ENCODE measurements at regions not wholly inside any gene's neighbourhood (a gene's known extent, or its start where the extent isn't known, plus 50 kb on each side); places are given as distances from the start of the nearest gene placed in this dataset.
"Not testable (repeated sequence)": the region's sequence is repeated elsewhere in the genome, so short reads cannot be mapped to it uniquely, and the experiment has no call there.

DNA sequence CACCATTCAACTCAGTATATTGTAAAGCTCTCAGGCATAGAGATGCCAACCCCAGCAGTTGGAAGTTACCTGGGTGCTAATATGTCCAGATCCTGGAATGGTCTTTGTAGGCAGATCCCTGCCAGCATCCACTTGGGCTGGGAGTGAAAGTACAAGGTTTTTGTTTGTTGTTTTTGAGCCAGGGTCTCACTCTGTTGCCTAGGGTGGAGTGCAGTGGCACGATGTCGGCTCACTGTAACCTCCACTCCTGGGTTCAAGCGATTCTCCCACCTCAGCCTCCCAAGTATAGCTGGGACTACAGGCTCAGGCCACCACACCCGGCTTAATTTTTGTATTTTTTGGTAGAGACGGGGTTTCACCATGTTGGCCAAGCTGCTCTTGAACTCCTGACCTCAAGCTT is 177.6 kb downstream of the IRF8 start:
- DNase-seq (ENCODE audit: low spot score), result no peak

- DNase-seq (ENCODE audit: low spot score), result no peak
Measured at GRCh38 chr16:86077243-86077940, 178.4 kb downstream of the IRF8 start.

- DNase-seq (ENCODE audit: low spot score), result no peak
Measured at GRCh38 chr16:86078121-86078600, 179.2 kb downstream of the IRF8 start.

- not testable (repeated sequence) for DNase-seq (ENCODE audit: low spot score)
Measured at GRCh38 chr16:86078711-86079110, 179.7 kb downstream of the IRF8 start.

DNA sequence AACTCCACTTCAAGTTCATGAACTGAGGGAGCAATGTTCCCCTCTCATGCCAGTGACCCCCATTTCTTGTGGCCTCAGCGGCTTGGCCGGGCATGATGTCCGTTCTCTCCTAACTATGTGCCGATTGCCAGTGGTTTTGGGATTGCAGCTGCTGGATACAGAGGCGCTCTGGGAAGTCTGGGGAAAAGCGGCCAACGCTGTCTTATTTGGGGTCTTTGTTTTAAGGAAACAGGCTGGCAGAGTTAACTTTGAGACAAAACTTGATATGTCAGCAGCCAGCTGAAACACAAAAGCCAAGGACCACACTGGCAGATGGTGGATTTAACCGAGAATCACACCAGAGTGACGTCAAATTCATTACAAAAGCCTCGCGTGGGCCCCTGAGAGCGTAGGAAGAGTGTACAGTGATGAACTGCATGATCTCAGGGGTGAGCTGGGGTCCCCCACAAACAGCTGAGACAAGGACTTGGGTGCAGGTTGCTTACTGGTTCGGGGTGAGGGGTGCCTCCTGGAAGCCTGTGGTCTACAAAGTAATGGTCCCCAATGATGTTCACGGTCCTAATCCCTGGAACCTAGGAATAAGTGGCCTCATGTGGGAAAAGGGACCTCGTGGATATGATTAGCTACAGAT is 180.4 kb downstream of the IRF8 start:
- DNase-seq (ENCODE audit: low spot score), result no peak

- no peak for DNase-seq (ENCODE audit: low spot score)
Measured at GRCh38 chr16:86080131-86080875, 181.3 kb downstream of the IRF8 start.

GRCh38 chr16:86080982-86081381 is 182.0 kb downstream of the IRF8 start:
- DNase-seq (ENCODE audit: low spot score), result no peak

DNA sequence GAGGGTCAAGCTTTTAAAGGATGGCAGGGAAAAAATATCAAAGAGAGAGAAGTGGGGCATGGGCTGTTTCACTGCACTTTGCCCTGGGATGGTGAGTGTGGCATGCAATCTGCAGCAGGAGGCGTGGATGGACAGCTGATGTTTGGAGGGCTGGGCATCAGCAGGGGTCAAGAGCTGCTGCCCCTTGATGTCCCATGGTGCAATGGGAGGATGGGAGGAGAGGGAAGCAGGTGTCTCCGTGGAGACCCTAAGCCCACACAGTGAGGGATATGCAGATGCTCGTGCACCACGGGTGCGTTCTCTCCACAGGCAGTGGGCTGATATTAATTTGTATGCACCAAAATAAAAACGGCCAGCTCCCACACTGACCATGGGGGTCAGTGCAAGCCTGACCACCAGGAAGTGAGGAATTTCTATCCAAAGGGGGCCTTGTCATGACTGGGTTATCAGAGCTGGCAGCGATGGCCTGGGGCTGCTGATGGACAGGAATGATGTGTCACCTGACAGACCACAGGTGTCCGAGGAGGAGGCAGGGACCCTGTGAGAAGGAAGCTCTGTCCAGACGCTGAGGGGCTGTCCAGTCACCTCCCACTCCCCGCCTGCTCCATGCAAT is 183.6 kb downstream of the IRF8 start:
- DNase-seq (ENCODE audit: low spot score), result no peak

- no peak for DNase-seq (ENCODE audit: low spot score)
Measured at GRCh38 chr16:86083382-86084002, 184.5 kb downstream of the IRF8 start.

GRCh38 chr16:86085161-86085611 is 186.2 kb downstream of the IRF8 start:
- DNase-seq (ENCODE audit: low spot score), result no peak

- no peak for DNase-seq (ENCODE audit: low spot score)
Measured at GRCh38 chr16:86085795-86086194, 186.8 kb downstream of the IRF8 start.

GRCh38 chr16:86086471-86086870 is 187.5 kb downstream of the IRF8 start:
- no peak for DNase-seq (ENCODE audit: low spot score)

GRCh38 chr16:86087011-86087895 is 188.3 kb downstream of the IRF8 start:
- no peak for DNase-seq (ENCODE audit: low spot score)

DNA sequence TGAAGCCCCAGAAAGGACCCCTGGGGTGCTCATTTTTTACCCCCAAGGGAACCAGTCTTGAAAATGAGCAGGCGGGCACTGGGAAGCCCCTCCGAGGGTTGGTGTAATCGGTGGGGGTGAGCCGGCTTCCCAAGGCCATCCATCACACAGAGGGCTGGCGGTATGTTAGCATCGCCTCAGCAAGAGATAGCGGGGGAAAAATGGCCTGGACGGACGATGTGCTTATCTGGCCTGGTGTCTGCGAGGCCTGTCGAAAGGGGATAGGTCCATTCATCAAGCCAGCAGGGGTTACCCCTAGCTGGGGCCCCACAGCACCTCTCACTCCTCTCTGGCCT is 188.9 kb downstream of the IRF8 start:
- no peak for DNase-seq (ENCODE audit: low spot score)

GRCh38 chr16:86088287-86088686 is 189.3 kb downstream of the IRF8 start:
- DNase-seq (ENCODE audit: low spot score), result no peak

GRCh38 chr16:86088816-86089215 is 189.9 kb downstream of the IRF8 start:
- DNase-seq (ENCODE audit: low spot score), result no peak

DNA sequence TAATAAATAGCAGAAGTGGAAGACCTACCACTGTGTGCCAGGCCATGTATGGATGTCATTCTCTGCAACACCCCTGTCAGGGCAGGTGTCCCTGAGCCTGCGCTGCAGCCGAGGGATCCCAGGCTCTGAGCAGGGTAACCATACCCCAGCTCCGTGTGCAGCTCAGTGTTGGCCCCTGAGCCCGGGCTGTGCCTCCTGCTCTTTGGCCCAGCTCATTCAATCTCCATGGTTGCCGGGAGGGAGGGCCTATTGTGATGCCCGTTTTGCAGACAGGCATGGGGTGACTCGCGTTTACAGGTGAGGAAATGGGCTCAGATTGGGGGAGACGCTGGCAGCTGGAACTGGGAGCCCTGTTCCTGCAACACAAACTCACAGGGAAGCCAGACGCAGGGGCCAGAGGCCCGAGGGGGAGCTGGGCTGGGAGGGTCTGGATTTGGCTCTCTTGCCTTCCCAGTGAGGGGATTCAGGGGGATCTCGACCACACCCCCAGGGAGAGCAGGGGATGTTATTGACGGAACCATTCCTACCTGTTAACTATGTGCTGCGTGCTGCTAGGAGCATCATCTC is 190.5 kb downstream of the IRF8 start:
- DNase-seq (ENCODE audit: low spot score), result no peak

DNA sequence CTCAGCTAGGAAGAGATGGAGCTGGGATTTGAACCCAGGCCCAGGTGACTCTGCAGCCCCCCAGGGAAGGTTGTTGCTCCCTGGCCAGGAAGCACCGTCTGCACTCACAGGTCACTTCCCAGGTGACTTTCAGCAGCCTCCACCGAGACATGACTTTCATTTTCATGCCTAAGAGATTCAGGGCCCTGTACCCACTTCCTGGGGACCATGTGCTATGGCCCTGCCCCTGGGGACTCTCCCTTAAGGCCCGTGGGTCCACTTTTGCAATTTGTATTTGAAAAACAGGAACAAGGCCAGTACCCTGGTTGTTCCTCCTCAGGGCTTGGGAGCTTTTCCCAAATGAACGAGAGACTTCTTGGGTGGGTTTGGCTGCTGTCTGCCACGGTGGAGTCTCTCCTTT is 191.0 kb downstream of the IRF8 start:
- DNase-seq (ENCODE audit: low spot score), result no peak

DNA sequence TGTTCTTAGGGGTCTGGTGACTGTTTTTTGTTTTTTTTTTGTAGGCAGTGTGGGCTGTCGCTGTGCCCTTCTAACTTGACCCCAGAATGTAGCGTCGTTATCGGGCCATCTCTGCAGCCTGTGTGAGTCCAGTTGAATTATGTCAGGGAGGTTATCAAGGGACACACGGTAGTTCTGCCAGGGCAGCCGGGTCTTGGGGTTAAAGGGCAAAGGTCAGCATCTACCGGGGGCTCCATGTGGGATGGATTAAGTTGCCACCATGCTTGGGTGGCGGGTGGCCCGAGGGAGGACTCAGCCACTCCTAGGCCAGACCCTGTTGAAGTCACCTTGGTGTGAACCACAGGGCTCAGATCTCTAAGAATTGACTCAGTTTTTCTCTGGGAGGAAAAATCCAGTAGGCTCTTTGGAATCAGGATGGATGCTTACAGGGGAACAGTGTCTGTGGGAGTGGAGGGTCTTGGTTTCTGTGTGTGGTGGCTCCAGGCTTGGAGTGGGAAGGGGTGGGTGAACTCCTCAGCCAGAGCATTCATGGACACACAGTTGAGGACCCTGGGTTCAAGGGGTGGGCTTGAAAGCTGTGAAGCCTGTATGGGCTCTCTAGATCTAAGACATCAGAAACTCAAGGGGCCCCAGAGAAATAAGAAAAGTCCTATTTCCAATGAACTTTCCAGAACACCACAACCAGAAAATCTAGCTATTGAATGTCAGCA is 191.7 kb downstream of the IRF8 start:
- no peak for DNase-seq (ENCODE audit: low spot score)

DNA sequence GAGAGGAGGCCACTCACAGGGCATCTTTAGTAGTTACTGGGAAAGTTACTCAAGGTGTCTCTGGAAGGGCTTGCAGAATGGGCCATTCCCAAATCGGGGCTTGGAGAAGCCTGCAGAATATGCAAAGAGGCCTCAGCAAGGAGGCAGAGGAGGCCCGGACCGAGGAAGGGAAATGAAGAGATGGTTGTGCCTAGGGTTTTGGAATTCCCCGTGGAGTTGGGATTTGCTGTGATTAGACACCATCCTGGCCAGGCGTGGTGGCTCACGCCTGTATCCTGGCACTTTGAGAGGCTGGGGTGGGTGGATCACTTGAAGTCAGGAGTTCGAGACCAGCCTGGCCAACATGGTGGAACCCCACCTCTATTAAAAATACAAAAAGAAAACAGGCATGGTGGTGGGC is 193.0 kb downstream of the IRF8 start:
- DNase-seq (ENCODE audit: low spot score), result no peak

Data from LoVo (cell line).